HFF-Myc (cell line): ENCODE measurements at regions not wholly inside any gene's neighbourhood (a gene's known extent, or its start where the extent isn't known, plus 50 kb on each side); places are given as distances from the start of the nearest gene placed in this dataset.

Experiments used
- DNase-seq: peaks from one replicate; pipeline ENCODE4 v3.0.0-alpha.2; 2011; ENCODE audit warnings: low read depth; ENCODE audit errors: extremely low read depth
- H3K4me3 ChIP-seq: replicated peaks from 2 replicates; pipeline ENCODE4 v1.5.1; 2011; ENCODE audit warnings: low read depth, mild to moderate bottlenecking, control low read depth, low read length
- TF ChIP-seq, protein P1 (sequence below): IDR thresholded peaks from 2 replicates; pipeline ENCODE4 v1.5.1; 2012; ENCODE audit warnings: mild to moderate bottlenecking, low read depth, low read length, control low read depth; ENCODE audit errors: missing control alignments

DNA sequence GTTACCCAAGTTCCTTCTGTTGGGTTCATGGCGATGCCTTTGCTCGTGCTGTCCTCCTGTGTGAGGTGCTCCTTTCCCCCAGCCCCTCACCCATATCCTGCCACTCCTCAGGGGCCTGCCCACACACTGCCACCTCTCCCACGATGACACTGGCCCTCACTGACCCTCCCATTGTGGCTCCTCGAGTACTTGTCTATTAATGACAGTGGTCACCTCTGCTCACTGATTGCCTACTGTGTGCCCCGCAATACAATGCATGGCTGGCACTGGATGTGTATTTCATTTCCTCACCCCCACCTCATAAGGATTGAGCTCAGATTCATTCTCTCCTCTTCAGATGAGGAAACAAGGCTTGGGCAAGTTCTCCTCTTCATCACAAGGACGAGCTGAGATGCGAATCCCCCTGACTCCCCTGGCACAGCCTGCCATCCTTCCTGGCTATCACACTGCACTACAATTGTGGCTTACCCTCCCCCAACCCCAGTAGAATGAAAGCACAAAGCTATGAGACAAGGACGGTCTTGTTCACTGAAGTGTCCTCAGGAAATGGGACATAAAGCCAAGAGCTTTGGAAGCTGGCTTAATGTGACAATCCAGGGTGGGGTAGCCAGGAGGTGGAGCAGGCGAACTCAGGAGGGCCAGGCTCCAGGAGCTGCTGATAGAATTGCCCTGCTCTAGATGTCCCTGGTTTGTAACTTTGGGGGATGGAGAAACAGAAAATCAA, 93.9 kb upstream of the RAB12 start:
- DNase-seq = no peak
- TF ChIP-seq, protein P1, sequence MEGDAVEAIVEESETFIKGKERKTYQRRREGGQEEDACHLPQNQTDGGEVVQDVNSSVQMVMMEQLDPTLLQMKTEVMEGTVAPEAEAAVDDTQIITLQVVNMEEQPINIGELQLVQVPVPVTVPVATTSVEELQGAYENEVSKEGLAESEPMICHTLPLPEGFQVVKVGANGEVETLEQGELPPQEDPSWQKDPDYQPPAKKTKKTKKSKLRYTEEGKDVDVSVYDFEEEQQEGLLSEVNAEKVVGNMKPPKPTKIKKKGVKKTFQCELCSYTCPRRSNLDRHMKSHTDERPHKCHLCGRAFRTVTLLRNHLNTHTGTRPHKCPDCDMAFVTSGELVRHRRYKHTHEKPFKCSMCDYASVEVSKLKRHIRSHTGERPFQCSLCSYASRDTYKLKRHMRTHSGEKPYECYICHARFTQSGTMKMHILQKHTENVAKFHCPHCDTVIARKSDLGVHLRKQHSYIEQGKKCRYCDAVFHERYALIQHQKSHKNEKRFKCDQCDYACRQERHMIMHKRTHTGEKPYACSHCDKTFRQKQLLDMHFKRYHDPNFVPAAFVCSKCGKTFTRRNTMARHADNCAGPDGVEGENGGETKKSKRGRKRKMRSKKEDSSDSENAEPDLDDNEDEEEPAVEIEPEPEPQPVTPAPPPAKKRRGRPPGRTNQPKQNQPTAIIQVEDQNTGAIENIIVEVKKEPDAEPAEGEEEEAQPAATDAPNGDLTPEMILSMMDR = no peak
- H3K4me3 ChIP-seq = no peak overlapping the region

GRCh38 chr18:8516371-8517250, 92.6 kb upstream of the RAB12 start:
- no peak overlapping the region for H3K4me3 ChIP-seq
- TF ChIP-seq, protein P1 = no peak
- no peak for DNase-seq

GRCh38 chr18:8517276-8517675, 92.0 kb upstream of the RAB12 start:
- TF ChIP-seq, protein P1 = no peak
- DNase-seq = no peak
- no peak overlapping the region for H3K4me3 ChIP-seq

GRCh38 chr18:8519102-8519501, 90.1 kb upstream of the RAB12 start:
- TF ChIP-seq, protein P1 = no peak
- DNase-seq = no peak

GRCh38 chr18:8520266-8520665, 89.0 kb upstream of the RAB12 start:
- DNase-seq = no peak
- H3K4me3 ChIP-seq = no peak overlapping the region
- TF ChIP-seq, protein P1 = no peak

More at GRCh38 chr18:8519102-8519501, 90.1 kb upstream of the RAB12 start:
- H3K4me3 ChIP-seq = no peak overlapping the region

- no peak overlapping the region for H3K4me3 ChIP-seq
- TF ChIP-seq, protein P1 = no peak
- no peak for DNase-seq
Observed at GRCh38 chr18:8522756-8523155, 86.5 kb upstream of the RAB12 start.
